ENCODE measurements at regions not wholly inside any gene's neighbourhood (a gene's known extent, or its start where the extent isn't known, plus 50 kb on each side); places are given as distances from the start of the nearest gene placed in this dataset.
A peak's percentile ranks its signal among the peaks of the same experiment; 100 is the strongest.

GRCh38 chr1:232166942-232167341 lies 463.0 kb downstream of the SIPA1L2 start:
- DNase-seq (ENCODE audit: extremely low read depth in 1 of 4, low spot score in 3 of 4), result no peak
- CTCF ChIA-PET (ENCODE audit: low intra/inter-chr PET ratio), result no interaction called here
- in situ Hi-C loops (cut with MboI), result no loop called here

More at GRCh38 chr1:232166942-232167341, 463.0 kb downstream of the SIPA1L2 start:
- no peaks in the 10 kb centered on the region for H3K79me2 ChIP-seq (ENCODE audit: control insufficient read depth, insufficient read depth, low read length)
- no peaks in the 10 kb centered on the region for H3K9me1 ChIP-seq (ENCODE audit: control insufficient read depth, insufficient read depth, low read length)
- no peaks in the 10 kb centered on the region for H3K27me3 ChIP-seq (ENCODE audit: control insufficient read depth in 2 of 2, insufficient read depth in 2 of 2, low read length in 2 of 2)
- BruUV-seq (replicated peaks), result no TSS peak
- WGBS (ENCODE audit: insufficient coverage, low coverage, missing lambda C conversion rate), result 3% methylated on average over 4 of the region's 4 CpGs
- H3K4me3 ChIP-seq, result no peak overlapping the region
- no peaks in the 10 kb centered on the region for H3K36me3 ChIP-seq (ENCODE audit: control insufficient read depth, insufficient read depth, low read length)
- H4K20me1 ChIP-seq (replicated peaks; ENCODE audit: control insufficient read depth, insufficient read depth, low read length), result no peaks in the 10 kb centered on the region
- intact Hi-C loops (cut with micrococcal nuclease), result no loop called here
- ATAC-seq (no peak), FAIRE-seq (no peak)
- no peaks in the 10 kb centered on the region for H3K4me1 ChIP-seq (replicated peaks in 1 of 2; ENCODE audit: control insufficient read depth in 2 of 2, insufficient read depth in 2 of 2, low read length in 2 of 2)
- no peak overlapping the region for H3K27ac ChIP-seq (ENCODE audit: extremely low read depth, low read depth, low read length)
- H3K9ac ChIP-seq (ENCODE audit: insufficient read depth in 1 of 2, low read depth in 2 of 2, low read length in 2 of 2), result no peak overlapping the region
- TF ChIP-seq CC2D1A (IDR thresholded peaks at IDR 0.05) (no peak), NFIC (IDR thresholded peaks at IDR 0.05) (peak; percentile 26; the same call in 1 of the 2 replicates), SMAD1 (IDR thresholded peaks at IDR 0.05; ENCODE audit: low read depth, low read length, partially characterized antibody) (no peak), GABPB2 (CRISPR knock-in tag; conservative IDR thresholded peaks at IDR 0.05) (no peak), THRA (IDR thresholded peaks at IDR 0.05) (no peak)
- no peak overlapping the region for H3K4me2 ChIP-seq (ENCODE audit: insufficient read depth, low read length)
- H3K9me3 ChIP-seq (replicated peaks; ENCODE audit: control insufficient read depth, insufficient read depth, low read depth, low read length), result no peaks in the 10 kb centered on the region
- POLR2A ChIA-PET, result no interaction called here
- no peak overlapping the region for H2AFZ ChIP-seq (ENCODE audit: low read depth, low read length)

Measured in K562 (cell line).